Pancreas (tissue), 10 donors: ENCODE measurements at regions not wholly inside any gene's neighbourhood (a gene's known extent, or its start where the extent isn't known, plus 50 kb on each side); places are given as distances from the start of the nearest gene placed in this dataset.

ENCODE experiments used
- ATAC-seq, 4 donors: fragments of 200-7000 bp; cut with Tn5 transposase; one replicate each; pipeline versions ENCODE4 v1.8.0 to v1.9.1; 2020; ENCODE audit warnings: mild to moderate bottlenecking in 4 of 4, moderate library complexity in 4 of 4
- DNase-seq, 6 donors: peaks; one replicate each; pipeline ENCODE4 v3.0.0-alpha.2; 2020
- FAIRE-seq: peaks from 2 replicates; lab custom pipeline; 2012; peaks lifted over from hg19 to GRCh38; lab: Jason Lieb, UNC
- H3K27ac ChIP-seq, 4 donors: fragments of 200-600 bp; sonication (generic); 1 replicate in 3 of 4; 2 replicates in 1 of 4; pipeline versions ENCODE4 v1.5.0 to v1.8.0; 2020
- H3K27me3 ChIP-seq, 4 donors: fragments of 200-600 bp; one replicate each; pipeline ENCODE4 v1.8.0; 2021
- H3K36me3 ChIP-seq, 3 donors: fragments of 200-600 bp; sonication (generic) in 1 of 3; one replicate each; pipeline versions ENCODE4 v1.5.0 to v1.8.0; 2020 to 2021
- H3K4me1 ChIP-seq, 3 donors: fragments of 200-600 bp; one replicate each; pipeline ENCODE4 v1.8.0; 2021
- H3K4me3 ChIP-seq, 4 donors: fragments of 200-600 bp; sonication (generic) in 2 of 4; one replicate each; pipeline versions ENCODE4 v1.5.0 to v1.8.0; 2020 to 2021
- H3K9me3 ChIP-seq, 4 donors: fragments of 200-600 bp; one replicate each; pipeline ENCODE4 v1.8.0; 2021
- WGBS, 2 donors: extraction: QIAGEN DNeasy Blood & Tissue Kit; methylation state at CpG; one replicate each; pipeline ENCODE4 v1.1.7; 2013; 5-methylcytosine and 5-hydroxymethylcytosine counted together
- intact Hi-C, 3 donors: fragments of 100-400 bp; cut with DNase I; formaldehyde crosslinking; loops; one replicate each; pipeline versions ENCODE4 v1.11.1 to v1.14.2; 2022
- TF ChIP-seq, protein P1 (sequence below), 4 donors: fragments of 200-600 bp; sonication (generic) in 3 of 4; IDR thresholded peaks; one replicate each; pipeline versions ENCODE4 v1.5.0 to v1.8.0; 2021; ENCODE audit warnings: antibody characterized with exemption in 4 of 4
- donor health status: healthy with polysubstance abuse.
- donor health status: DM: no; HTN: no; CAD: no; lungs with moderate emphysema.
- donor health status: DM: no; HTN: no; CAD: no.
- donor health status: control.
- donor health status: control.
- donor health status: Bipolar disorder and iron deficiency.
- donor health status: DM: yes; HTN: yes; CAD: no.
- donor health status: DM: no; HTN: no; CAD: no.
- donor health status: DM: no; HTN: no; CAD: no.
- donor health status: DM: yes; HTN: yes; CAD: no.

DNA sequence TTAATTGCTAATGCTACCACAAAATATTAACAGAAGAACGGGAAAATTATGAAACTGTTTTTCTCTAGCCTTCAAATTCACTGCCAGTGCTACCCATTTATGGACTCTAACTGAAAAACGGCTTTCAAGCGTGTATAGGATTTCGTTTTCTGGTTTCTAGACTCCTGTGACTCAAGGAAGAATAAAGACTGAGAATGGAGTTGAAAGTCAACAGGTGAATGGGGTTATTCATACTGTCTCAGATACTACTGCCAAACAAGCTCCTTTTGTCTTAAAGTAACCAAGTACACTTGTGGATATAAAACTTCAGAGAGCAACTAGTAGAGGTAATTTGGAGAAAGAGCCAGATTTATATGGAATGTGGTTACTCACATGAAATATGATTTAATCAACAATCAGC is 251.1 kb upstream of the ITM2A start:
- TF ChIP-seq, protein P1, sequence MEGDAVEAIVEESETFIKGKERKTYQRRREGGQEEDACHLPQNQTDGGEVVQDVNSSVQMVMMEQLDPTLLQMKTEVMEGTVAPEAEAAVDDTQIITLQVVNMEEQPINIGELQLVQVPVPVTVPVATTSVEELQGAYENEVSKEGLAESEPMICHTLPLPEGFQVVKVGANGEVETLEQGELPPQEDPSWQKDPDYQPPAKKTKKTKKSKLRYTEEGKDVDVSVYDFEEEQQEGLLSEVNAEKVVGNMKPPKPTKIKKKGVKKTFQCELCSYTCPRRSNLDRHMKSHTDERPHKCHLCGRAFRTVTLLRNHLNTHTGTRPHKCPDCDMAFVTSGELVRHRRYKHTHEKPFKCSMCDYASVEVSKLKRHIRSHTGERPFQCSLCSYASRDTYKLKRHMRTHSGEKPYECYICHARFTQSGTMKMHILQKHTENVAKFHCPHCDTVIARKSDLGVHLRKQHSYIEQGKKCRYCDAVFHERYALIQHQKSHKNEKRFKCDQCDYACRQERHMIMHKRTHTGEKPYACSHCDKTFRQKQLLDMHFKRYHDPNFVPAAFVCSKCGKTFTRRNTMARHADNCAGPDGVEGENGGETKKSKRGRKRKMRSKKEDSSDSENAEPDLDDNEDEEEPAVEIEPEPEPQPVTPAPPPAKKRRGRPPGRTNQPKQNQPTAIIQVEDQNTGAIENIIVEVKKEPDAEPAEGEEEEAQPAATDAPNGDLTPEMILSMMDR (IDR thresholded peaks at IDR 0.05): no peak
- intact Hi-C loops: no loop called here
- Histone ChIP-seq H3K4me1 (no peaks in the 10 kb centered on the region), H3K36me3 (no peaks in the 10 kb centered on the region), H3K4me3 (no peak overlapping the region), H3K27ac (no peak overlapping the region), H3K9me3 (no peaks in the 10 kb centered on the region), H3K27me3 (peaks cover 0 to 8% (median 2%) of the 10 kb centered on the region in 4 donors)
- ATAC-seq (no peak), FAIRE-seq (peak; percentile 39), DNase-seq (no peak)
- 41 to 44% methylated on average over 4 of the region's 4 CpGs for WGBS, 2 donors

DNA sequence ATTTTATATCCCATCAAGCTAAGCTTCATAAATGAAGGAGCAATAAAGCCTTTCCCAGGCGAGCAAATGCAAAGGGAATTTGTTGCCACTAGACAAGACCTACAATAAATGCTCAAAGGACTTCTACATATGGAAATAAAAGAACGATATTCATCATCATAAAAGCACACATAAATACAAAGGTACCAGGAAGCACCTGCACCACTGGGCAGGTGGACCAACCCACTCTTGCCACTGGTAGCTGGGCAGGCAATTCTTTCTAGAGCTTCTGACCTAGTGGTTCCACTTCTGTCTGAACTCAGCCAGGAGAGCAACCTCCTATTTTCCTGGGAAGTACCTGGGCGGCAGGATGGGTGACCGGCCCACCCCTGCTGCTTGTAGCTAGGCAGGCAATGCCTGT is 237.2 kb upstream of the ITM2A start:
- no peak for FAIRE-seq

DNA sequence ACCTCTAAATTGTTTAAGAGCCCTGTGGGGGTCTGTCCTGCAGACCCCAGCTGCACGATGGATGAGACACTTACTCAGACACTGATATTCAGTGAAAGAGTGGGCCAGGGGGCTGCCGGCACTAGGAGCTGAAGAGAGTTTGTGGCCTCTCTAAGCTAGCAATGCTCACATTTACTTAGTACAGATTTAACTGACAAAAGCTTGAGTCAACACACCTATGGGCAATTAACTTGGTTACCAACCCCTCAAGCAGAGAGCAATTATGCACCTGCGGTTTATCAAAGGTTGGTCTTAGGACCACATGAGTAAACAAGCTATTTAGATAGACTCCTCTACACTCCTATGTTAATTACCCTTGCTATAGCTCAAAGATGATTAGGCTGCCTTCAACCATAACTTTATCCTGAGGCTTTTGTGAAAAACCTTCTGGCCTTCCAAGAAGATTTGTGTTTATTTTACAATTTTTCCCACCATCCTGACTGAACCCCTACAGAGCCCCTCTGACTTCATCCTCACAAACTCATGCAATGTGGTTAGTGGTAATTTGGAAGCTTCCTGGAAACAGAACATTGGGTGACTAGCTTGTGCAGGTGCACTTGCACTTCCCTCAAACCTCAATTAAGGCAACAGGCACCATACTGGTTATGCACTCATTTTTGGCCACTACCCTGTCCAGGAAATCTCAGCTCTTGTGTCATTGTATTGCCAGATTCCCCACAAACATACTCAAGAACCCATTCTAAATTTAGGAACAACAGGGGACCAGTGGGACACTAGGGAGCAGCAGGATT is 234.4 kb upstream of the ITM2A start:
- intact Hi-C loops: no loop called here
- no peak for FAIRE-seq
- no peak for ATAC-seq
- Histone ChIP-seq H3K27ac (no peak overlapping the region), H3K36me3 (no peaks in the 10 kb centered on the region), H3K9me3 (no peaks in the 10 kb centered on the region), H3K27me3 (peaks cover 0 to 31% (median 5%) of the 10 kb centered on the region in 4 donors), H3K4me1 (no peaks in the 10 kb centered on the region), H3K4me3 (no peak overlapping the region)
- 23 to 47% methylated on average over 3 of the region's 3 CpGs for WGBS, 2 donors
- TF ChIP-seq, protein P1 (IDR thresholded peaks at IDR 0.05): no peak
- no peak for DNase-seq

More for the DNA sequence above, 237.2 kb upstream of the ITM2A start:
- H3K27ac ChIP-seq: no peak overlapping the region
- ATAC-seq (no peak), DNase-seq (no peak)
- H3K4me1 ChIP-seq: no peaks in the 10 kb centered on the region
- no peaks in the 10 kb centered on the region for H3K36me3 ChIP-seq
- H3K9me3 ChIP-seq: no peaks in the 10 kb centered on the region
- TF ChIP-seq, protein P1 (IDR thresholded peaks at IDR 0.05): no peak
- peaks cover 0 to 24% (median 5%) of the 10 kb centered on the region in 4 donors for H3K27me3 ChIP-seq
- 64 to 65% methylated on average over 4 of the region's 4 CpGs for WGBS, 2 donors
- H3K4me3 ChIP-seq: no peak overlapping the region
- intact Hi-C loops: no loop called here

DNA sequence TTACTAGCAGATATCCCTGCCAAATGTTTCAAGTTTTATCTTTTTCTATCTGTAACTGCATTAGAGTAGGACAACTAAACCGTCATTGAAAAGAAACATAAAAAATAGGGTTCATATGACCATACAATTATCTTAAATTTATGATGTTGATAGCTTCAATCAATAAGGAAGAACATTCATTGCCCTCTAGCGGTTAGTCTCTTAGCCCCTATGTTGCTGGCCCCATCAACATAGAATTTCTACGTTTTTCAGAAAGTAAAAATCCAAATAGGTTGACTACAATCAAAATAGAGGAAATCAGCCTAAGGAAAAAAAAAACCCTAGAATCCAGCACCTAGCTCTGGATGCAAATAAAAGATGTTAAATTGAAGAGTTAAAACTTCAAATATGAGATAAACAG is 225.1 kb upstream of the ITM2A start:
- WGBS, 2 donors: 5 to 19% methylated on average over 3 of the region's 3 CpGs
- ATAC-seq: no peak
- TF ChIP-seq, protein P1 (IDR thresholded peaks at IDR 0.05): no peak
- H3K27me3 ChIP-seq: peaks cover 0 to 6% (median 0%) of the 10 kb centered on the region in 4 donors
- no peak overlapping the region for H3K4me3 ChIP-seq
- FAIRE-seq: no peak
- DNase-seq: no peak
- no peaks in the 10 kb centered on the region for H3K4me1 ChIP-seq
- H3K27ac ChIP-seq: no peak overlapping the region
- H3K36me3 ChIP-seq: no peaks in the 10 kb centered on the region
- no peaks in the 10 kb centered on the region for H3K9me3 ChIP-seq
- intact Hi-C loops: no loop called here

DNA sequence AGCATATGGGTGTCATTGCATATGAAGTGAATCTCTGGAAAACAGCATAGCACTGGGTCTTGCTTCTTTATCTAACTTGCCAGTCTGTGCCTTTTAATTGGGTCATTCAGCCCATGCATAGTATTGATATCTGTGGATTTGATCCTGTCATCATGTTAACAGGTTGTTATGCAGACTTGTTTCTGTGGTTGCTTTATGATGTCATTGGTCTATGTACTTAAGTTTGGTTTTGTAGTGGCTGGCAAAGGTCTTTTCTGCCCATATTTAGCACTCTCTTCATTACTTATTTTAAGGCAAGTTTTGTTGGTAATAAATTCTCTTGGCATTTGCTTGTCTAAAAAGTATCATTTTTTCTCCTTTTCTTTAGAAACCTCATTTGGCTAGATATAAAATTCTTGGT is 221.1 kb upstream of the ITM2A start:
- H3K36me3 ChIP-seq: no peaks in the 10 kb centered on the region
- H3K27ac ChIP-seq: no peak overlapping the region
- peaks cover 0 to 11% (median 0%) of the 10 kb centered on the region in 4 donors for H3K27me3 ChIP-seq
- no peak for ATAC-seq
- no peaks in the 10 kb centered on the region for H3K9me3 ChIP-seq
- intact Hi-C loops: no loop called here
- TF ChIP-seq, protein P1 (IDR thresholded peaks at IDR 0.05): no peak
- no peaks in the 10 kb centered on the region for H3K4me1 ChIP-seq
- no peak for FAIRE-seq
- DNase-seq: no peak
- H3K4me3 ChIP-seq: no peak overlapping the region
